GM12878 (cell line): ENCODE measurements at regions not wholly inside any gene's neighbourhood (a gene's known extent, or its start where the extent isn't known, plus 50 kb on each side); places are given as distances from the start of the nearest gene placed in this dataset.

Source experiments
- ATAC-seq: fragments of 200-7000 bp; cut with Tn5 transposase; 3 replicates; pipeline ENCODE4 v1.9.1; 2020; ENCODE audit warnings: mild to moderate bottlenecking, moderate library complexity
- BruUV-seq: library from RNA; stranded (reverse); fragments of 400-500 nt; replicated peaks from 2 replicates; lab custom pipeline; 2021; lab: Mats Ljungman, UMichigan
- CTCF ChIA-PET: fragments of 300-600 bp; sonication (Branson Sonifier 250); formaldehyde crosslinking; extraction: SDS; loops from one replicate; lab custom pipeline; 2021; ENCODE audit warnings: inconsistent platforms; lab: Yijun Ruan, JAX
- POLR2A ChIA-PET: fragments of 350-600 bp; formaldehyde crosslinking; extraction: SDS; loops from one replicate; lab custom pipeline; 2021; ENCODE audit warnings: inconsistent platforms; lab: Charles Lee
- RAD21 ChIA-PET: fragments of 300-600 bp; sonication (Branson Sonifier 250); formaldehyde crosslinking; loops from one replicate; lab custom pipeline; 2023; ENCODE audit warnings: antibody characterized with exemption; ENCODE audit not compliant: unreplicated experiment; lab: Charles Lee
- SMC1A ChIA-PET: fragments of 300-600 bp; sonication (Branson Sonifier 250); formaldehyde crosslinking; loops from one replicate; lab custom pipeline; 2023; ENCODE audit not compliant: unreplicated experiment, uncharacterized antibody; lab: Charles Lee
- DNase-seq: peaks from one replicate; pipeline ENCODE4 v3.0.0-alpha.2; 2011; ENCODE audit warnings: low read depth, low spot score
- FAIRE-seq: peaks from 3 replicates; lab custom pipeline; 2011; peaks lifted over from hg19 to GRCh38; lab: Jason Lieb, UNC
- H2AFZ ChIP-seq: 2 replicates; pipeline ENCODE4 v1.6.0; 2011; ENCODE audit warnings: low read depth, low read length, control low read depth; ENCODE audit not compliant: control insufficient read depth
- H3K27ac ChIP-seq: 2 replicates; pipeline ENCODE4 v1.5.1; 2011; ENCODE audit warnings: control low read depth; ENCODE audit not compliant: control insufficient read depth, insufficient read depth
- H3K27me3 ChIP-seq, 2 experiments: replicated peaks in 1 of 2; 2 replicates each; pipeline versions ENCODE4 v1.6.0 to v1.6.1; 2011; ENCODE audit warnings: low read length in 1 of 2; ENCODE audit not compliant: control insufficient read depth in 2 of 2, insufficient read depth in 2 of 2
- H3K36me3 ChIP-seq, 2 experiments: 2 replicates each; pipeline ENCODE4 v1.5.1; 2011; ENCODE audit warnings: low read length in 1 of 2; ENCODE audit not compliant: control insufficient read depth in 2 of 2, insufficient read depth in 2 of 2
- H3K4me1 ChIP-seq: 2 replicates; pipeline ENCODE4 v1.6.1; 2011; ENCODE audit warnings: mild to moderate bottlenecking, low read length, moderate library complexity, mixed read lengths; ENCODE audit not compliant: control insufficient read depth, insufficient read depth
- H3K4me2 ChIP-seq: 2 replicates; pipeline ENCODE4 v1.6.0; 2011; ENCODE audit warnings: control low read depth; ENCODE audit not compliant: control insufficient read depth, insufficient read depth
- H3K4me3 ChIP-seq: fragments of 200-600 bp; sonication (generic); 2 replicates; pipeline ENCODE4 v1.5.1; 2016
- H3K79me2 ChIP-seq: 2 replicates; pipeline ENCODE4 v1.6.0; 2011; ENCODE audit warnings: low read length; ENCODE audit not compliant: control insufficient read depth, insufficient read depth
- H3K9ac ChIP-seq: 2 replicates; pipeline ENCODE4 v1.8.0; 2011; ENCODE audit warnings: low read length, control low read depth, mixed read lengths; ENCODE audit not compliant: control insufficient read depth, insufficient read depth
- H3K9me3 ChIP-seq: replicated peaks from 3 replicates; pipeline ENCODE4 v1.5.1; 2011; ENCODE audit warnings: mild to moderate bottlenecking, low read length; ENCODE audit not compliant: control insufficient read depth, insufficient read depth
- H4K20me1 ChIP-seq: 2 replicates; pipeline ENCODE4 v1.6.0; 2011; ENCODE audit not compliant: control insufficient read depth, insufficient read depth
- BCLAF1 ChIP-seq: fragments of 450-650 bp; IDR thresholded peaks from 2 replicates; pipeline ENCODE4 v1.6.1; 2017; ENCODE audit warnings: antibody characterized with exemption, mild to moderate bottlenecking, moderate library complexity
- BMI1 ChIP-seq: fragments of 450-650 bp; IDR thresholded peaks from 2 replicates; pipeline ENCODE4 v1.6.1; 2016; ENCODE audit warnings: mild to moderate bottlenecking, moderate library complexity, borderline replicate concordance
- CTCF ChIP-seq, 3 experiments: IDR thresholded peaks in 2 of 3; conservative IDR thresholded peaks in 1 of 3; 2 replicates each; pipeline ENCODE4 v1.5.1; 2011; ENCODE audit warnings: low read depth in 3 of 3, low read length in 3 of 3, mild to moderate bottlenecking in 3 of 3, control low read depth in 2 of 3, moderate library complexity in 2 of 3, inconsistent platforms in 1 of 3, mixed read lengths in 1 of 3; ENCODE audit not compliant: control insufficient read depth in 2 of 3, insufficient read depth in 1 of 3; ENCODE audit errors: extremely low read depth in 1 of 3
- GABPA ChIP-seq: IDR thresholded peaks from 2 replicates; pipeline ENCODE4 v1.6.1; 2014; ENCODE audit warnings: antibody characterized with exemption, low read depth, mild to moderate bottlenecking, inconsistent platforms
- MTA3 ChIP-seq: IDR thresholded peaks from 2 replicates; pipeline ENCODE4 v1.6.1; 2012; ENCODE audit warnings: low read length, inconsistent platforms, borderline replicate concordance
- POLR2AphosphoS5 ChIP-seq: IDR thresholded peaks from 2 replicates; pipeline ENCODE4 v1.6.1; 2011; ENCODE audit warnings: mild to moderate bottlenecking, low read length, inconsistent platforms
- RFX5 ChIP-seq: IDR thresholded peaks from 2 replicates; pipeline ENCODE4 v1.6.1; 2011; ENCODE audit warnings: low read depth, low read length, improper control_type of control experiment
- SMAD1 ChIP-seq: fragments of 450-650 bp; IDR thresholded peaks from 2 replicates; pipeline ENCODE4 v1.6.1; 2018; ENCODE audit warnings: mild to moderate bottlenecking, low read depth; ENCODE audit not compliant: partially characterized antibody
- SRF ChIP-seq, 2 experiments: IDR thresholded peaks; 2 replicates each; pipeline ENCODE4 v1.6.1; 2011; ENCODE audit warnings: low read depth in 2 of 2, low read length in 2 of 2, mild to moderate bottlenecking in 1 of 2, moderate library complexity in 1 of 2
- STAT1 ChIP-seq: fragments of 450-650 bp; conservative IDR thresholded peaks from 2 replicates; pipeline ENCODE4 v1.6.1; 2014; ENCODE audit warnings: antibody characterized with exemption, mild to moderate bottlenecking
- TAF1 ChIP-seq: IDR thresholded peaks from 2 replicates; pipeline ENCODE4 v1.6.1; 2011; ENCODE audit warnings: mild to moderate bottlenecking, low read depth, low read length, borderline replicate concordance
- TCF12 ChIP-seq: IDR thresholded peaks from 2 replicates; pipeline ENCODE4 v1.6.1; 2011; ENCODE audit warnings: low read depth, mild to moderate bottlenecking, low read length
- WRNIP1 ChIP-seq: IDR thresholded peaks from 2 replicates; pipeline ENCODE4 v1.6.1; 2011; ENCODE audit warnings: low read depth, low read length, improper control_type of control experiment, borderline replicate concordance
- ZBED1 ChIP-seq: IDR thresholded peaks from 2 replicates; pipeline ENCODE4 v1.6.1; 2016; ENCODE audit warnings: borderline replicate concordance
- ZZZ3 ChIP-seq: IDR thresholded peaks from 2 replicates; pipeline ENCODE4 v1.6.1; 2011; ENCODE audit warnings: low read depth; ENCODE audit not compliant: control insufficient read depth, insufficient read length
- WGBS: methylation state at CpG from one replicate; pipeline ENCODE4 v1.1.6; 2016; ENCODE audit warnings: low lambda C conversion rate; ENCODE audit not compliant: insufficient replicate concordance, insufficient coverage; ENCODE audit errors: missing lambda C conversion rate; 5-methylcytosine and 5-hydroxymethylcytosine counted together
- in situ Hi-C: fragments of 300-500 bp; cut with MboI; formaldehyde crosslinking; loops from 9 replicates; pipeline ENCODE4 v1.14.3; 2018; ENCODE audit warnings: mixed read lengths
- intact Hi-C: fragments of 100-400 bp; cut with micrococcal nuclease; formaldehyde crosslinking; loops from one replicate; pipeline ENCODE4 v1.14.2; 2022; ENCODE audit not compliant: unreplicated experiment

- Histone ChIP-seq H3K9me3 (no peaks in the 10 kb centered on the region), H3K4me3 (no peak overlapping the region), H3K27me3 (no peaks in the 10 kb centered on the region), H3K4me1 (no peaks in the 10 kb centered on the region), H3K9ac (no peak overlapping the region), H3K27ac (no peak overlapping the region), H3K4me2 (no peak overlapping the region), H2AFZ (no peak overlapping the region), H3K79me2 (no peaks in the 10 kb centered on the region), H4K20me1 (no peaks in the 10 kb centered on the region), H3K36me3 (no peaks in the 10 kb centered on the region)
- TF ChIP-seq SMAD1 (no peak), ZZZ3 (no peak), MTA3 (no peak), TAF1 (no peak), BMI1 (no peak), ZBED1 (no peak)
- no peak for FAIRE-seq
- ChIA-PET SMC1A (interaction anchor here (0.5 to 1.1 kb wide), 2 partner anchors 19 to 63 kb away, joined by 3 read pairs; no protein-coding TSS in a partner anchor), RAD21 (no interaction called here), CTCF (interaction anchor here (0.8 kb wide), 1 partner anchor 19 kb away, joined by 3 read pairs; no protein-coding TSS in a partner anchor), POLR2A (no interaction called here)
- in situ Hi-C loops: no loop called here
- no TSS peak for BruUV-seq
- intact Hi-C loops: no loop called here
- no peak for DNase-seq
- ATAC-seq: no peak
These were observed 547.5 kb downstream of the COL12A1 start for GRCh38 chr6:74658391-74658790.

GRCh38 chr6:74657931-74658330 lies 547.9 kb downstream of the COL12A1 start:
- POLR2A ChIA-PET: no interaction called here
- no peak for DNase-seq
- CTCF ChIA-PET: interaction anchor here (0.8 kb wide), 1 partner anchor 18 kb away, joined by 3 read pairs; no protein-coding TSS in a partner anchor
- SMC1A ChIA-PET: no interaction called here
- H4K20me1 ChIP-seq: no peaks in the 10 kb centered on the region
- BruUV-seq: no TSS peak
- H3K36me3 ChIP-seq: no peaks in the 10 kb centered on the region
- no peaks in the 10 kb centered on the region for H3K79me2 ChIP-seq
- no peak for FAIRE-seq
- TF ChIP-seq MTA3: no peak
- TF ChIP-seq BCLAF1: no peak
- TF ChIP-seq WRNIP1: no peak
- TF ChIP-seq STAT1: no peak
- no peak for TF ChIP-seq GABPA
- no peak for TF ChIP-seq POLR2AphosphoS5
- no peak for TF ChIP-seq TCF12
- no peak for TF ChIP-seq SRF (IDR thresholded peaks at IDR 0.05; ENCODE audit: low read depth in 2 of 2, low read length in 2 of 2)
- TF ChIP-seq RFX5: no peak
- TF ChIP-seq CTCF (IDR thresholded peaks at IDR 0.05 in 2 of 3, conservative IDR thresholded peaks at IDR 0.05 in 1 of 3; ENCODE audit: control insufficient read depth in 2 of 3, extremely low read depth in 1 of 3, insufficient read depth in 1 of 3, low read depth in 3 of 3, low read length in 3 of 3): no peak
- no peak overlapping the region for H3K4me3 ChIP-seq
- no peak overlapping the region for H2AFZ ChIP-seq
- no peak overlapping the region for H3K27ac ChIP-seq
- no peak for ATAC-seq
- no peak overlapping the region for H3K9ac ChIP-seq
- H3K9me3 ChIP-seq: no peaks in the 10 kb centered on the region
- 4% methylated on average over 1 of the region's 1 CpG for WGBS
- intact Hi-C loops (no loop called here), in situ Hi-C loops (no loop called here)
- no peak overlapping the region for H3K4me2 ChIP-seq
- H3K4me1 ChIP-seq: no peaks in the 10 kb centered on the region
- RAD21 ChIA-PET: no interaction called here
- H3K27me3 ChIP-seq: no peaks in the 10 kb centered on the region
